ENCODE measurements at regions not wholly inside any gene's neighbourhood (a gene's known extent, or its start where the extent isn't known, plus 50 kb on each side); places are given as distances from the start of the nearest gene placed in this dataset.

DNA sequence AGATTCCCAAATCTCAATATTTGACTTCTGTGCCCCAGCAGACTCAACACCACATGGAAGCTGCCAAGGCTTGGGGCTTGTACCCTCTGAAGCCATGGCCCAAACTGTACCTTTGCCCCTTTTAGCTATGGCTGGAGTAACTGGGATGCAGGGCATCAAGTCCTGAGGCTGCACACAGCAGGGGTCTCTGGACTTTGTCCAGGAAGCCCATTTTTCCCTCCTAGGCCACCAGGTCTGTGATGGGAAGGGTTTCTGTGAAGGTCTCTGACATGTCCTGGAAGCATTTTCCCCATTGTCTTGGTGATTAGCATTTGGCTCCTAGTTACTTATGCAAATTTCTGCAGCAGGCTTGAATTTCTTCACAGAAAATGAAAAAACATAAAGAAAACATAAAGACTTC, 762.3 kb downstream of the GALC start:
- no peak for FAIRE-seq
- Histone ChIP-seq H3K4me2 (ENCODE audit: insufficient read depth, low read length) (no peak overlapping the region), H3K4me3 (replicated peaks in 1 of 3; ENCODE audit: insufficient read depth in 1 of 3, low read depth in 1 of 3, low read length in 3 of 3) (no peak overlapping the region), H3K27me3 (ENCODE audit: control insufficient read depth in 2 of 2, insufficient read depth in 2 of 2, low read length in 2 of 2) (no peaks in the 10 kb centered on the region), H3K9me1 (replicated peaks; ENCODE audit: control insufficient read depth, extremely low read depth, insufficient read depth, low read length) (no peaks in the 10 kb centered on the region), H3K4me1 (ENCODE audit: control insufficient read depth, extremely low read depth, insufficient read depth, low read length) (no peaks in the 10 kb centered on the region), H4K20me1 (replicated peaks; ENCODE audit: control insufficient read depth, extremely low read depth, insufficient read depth, low read length) (no peaks in the 10 kb centered on the region), H3K27ac (ENCODE audit: insufficient read depth, low read depth, low read length) (no peak overlapping the region), H3K9me3 (replicated peaks; ENCODE audit: control insufficient read depth, insufficient read depth, low read length) (no peaks in the 10 kb centered on the region), H3K9ac (replicated peaks; ENCODE audit: extremely low read depth, insufficient read depth, low read length) (no peak overlapping the region), H2AFZ (ENCODE audit: low read depth, low read length) (no peak overlapping the region), H3K36me3 (ENCODE audit: control insufficient read depth in 2 of 2, extremely low read depth in 1 of 2, insufficient read depth in 2 of 2, low read length in 2 of 2) (no peaks in the 10 kb centered on the region), H3K79me2 (ENCODE audit: control insufficient read depth, insufficient read depth, low read length) (no peaks in the 10 kb centered on the region)
- BruUV-seq (replicated peaks): no TSS peak
- POLR2A ChIA-PET: no interaction called here
- CTCF ChIA-PET: no interaction called here
- TF ChIP-seq FOS (IDR thresholded peaks at IDR 0.05; ENCODE audit: borderline replicate concordance, insufficient read depth, low read length): no peak
- no peak for TF ChIP-seq POLR2A (IDR thresholded peaks at IDR 0.05; ENCODE audit: low read depth, low read length)
- TF ChIP-seq, protein P1, sequence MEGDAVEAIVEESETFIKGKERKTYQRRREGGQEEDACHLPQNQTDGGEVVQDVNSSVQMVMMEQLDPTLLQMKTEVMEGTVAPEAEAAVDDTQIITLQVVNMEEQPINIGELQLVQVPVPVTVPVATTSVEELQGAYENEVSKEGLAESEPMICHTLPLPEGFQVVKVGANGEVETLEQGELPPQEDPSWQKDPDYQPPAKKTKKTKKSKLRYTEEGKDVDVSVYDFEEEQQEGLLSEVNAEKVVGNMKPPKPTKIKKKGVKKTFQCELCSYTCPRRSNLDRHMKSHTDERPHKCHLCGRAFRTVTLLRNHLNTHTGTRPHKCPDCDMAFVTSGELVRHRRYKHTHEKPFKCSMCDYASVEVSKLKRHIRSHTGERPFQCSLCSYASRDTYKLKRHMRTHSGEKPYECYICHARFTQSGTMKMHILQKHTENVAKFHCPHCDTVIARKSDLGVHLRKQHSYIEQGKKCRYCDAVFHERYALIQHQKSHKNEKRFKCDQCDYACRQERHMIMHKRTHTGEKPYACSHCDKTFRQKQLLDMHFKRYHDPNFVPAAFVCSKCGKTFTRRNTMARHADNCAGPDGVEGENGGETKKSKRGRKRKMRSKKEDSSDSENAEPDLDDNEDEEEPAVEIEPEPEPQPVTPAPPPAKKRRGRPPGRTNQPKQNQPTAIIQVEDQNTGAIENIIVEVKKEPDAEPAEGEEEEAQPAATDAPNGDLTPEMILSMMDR (IDR thresholded peaks at IDR 0.05; ENCODE audit: extremely low read depth in 1 of 2, insufficient read depth in 1 of 2, low read depth in 1 of 2, low read length in 2 of 2): no peak
- TF ChIP-seq POLR2AphosphoS5 (IDR thresholded peaks at IDR 0.05; ENCODE audit: insufficient read depth, low read depth, low read length): no peak
- TF ChIP-seq, protein P2, sequence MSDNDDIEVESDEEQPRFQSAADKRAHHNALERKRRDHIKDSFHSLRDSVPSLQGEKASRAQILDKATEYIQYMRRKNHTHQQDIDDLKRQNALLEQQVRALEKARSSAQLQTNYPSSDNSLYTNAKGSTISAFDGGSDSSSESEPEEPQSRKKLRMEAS (IDR thresholded peaks at IDR 0.05; ENCODE audit: insufficient read depth, insufficient read length): no peak
- TF ChIP-seq EZH2 (IDR thresholded peaks at IDR 0.05; ENCODE audit: borderline replicate concordance, low read depth, low read length, severe bottlenecking): no peak
- no peak for TF ChIP-seq MYC (IDR thresholded peaks at IDR 0.05; ENCODE audit: low read depth, low read length)
- TF ChIP-seq GATA2 (IDR thresholded peaks at IDR 0.05; ENCODE audit: insufficient read depth, insufficient read length, low read depth, low read length): no peak
- TF ChIP-seq JUN (IDR thresholded peaks at IDR 0.05; ENCODE audit: borderline replicate concordance, insufficient read depth, insufficient read length, low read depth): no peak
- no peak for DNase-seq (ENCODE audit: low read depth, low spot score)
- intact Hi-C loops (cut with micrococcal nuclease): no loop called here
- dilution Hi-C loops (cut with MboI; ENCODE audit: extremely low pct_ligation_motif_present, low sequenced_read_pairs): no loop called here
